Endothelial cell of umbilical vein (primary cell): ENCODE measurements at regions not wholly inside any gene's neighbourhood (a gene's known extent, or its start where the extent isn't known, plus 50 kb on each side); places are given as distances from the start of the nearest gene placed in this dataset.
A peak's percentile ranks its signal among the peaks of the same experiment; 100 is the strongest.

ENCODE experiments used
- BruUV-seq: library from RNA; stranded (reverse); fragments of 400-500 nt; replicated peaks from 2 replicates; lab custom pipeline; 2021; lab: Mats Ljungman, UMichigan
- CTCF ChIA-PET: fragments of 300-600, 350-600 bp; sonication (Branson Sonifier 250); formaldehyde crosslinking; loops from one replicate; lab custom pipeline; 2021; ENCODE audit warnings: antibody characterized with exemption, inconsistent platforms; lab: Charles Lee
- POLR2A ChIA-PET: fragments of 300-600, 350-600 bp; sonication (Branson Sonifier 250); formaldehyde crosslinking; loops from one replicate; lab custom pipeline; 2021; ENCODE audit warnings: antibody characterized with exemption, inconsistent platforms; lab: Charles Lee
- DNase-seq: peaks from one replicate; pipeline ENCODE4 v3.0.0-alpha.2; 2011; ENCODE audit warnings: low read depth, low spot score
- FAIRE-seq: peaks from 2 replicates; lab custom pipeline; 2011; peaks lifted over from hg19 to GRCh38; lab: Jason Lieb, UNC
- H2AFZ ChIP-seq: 2 replicates; pipeline ENCODE4 v1.6.0; 2012; ENCODE audit warnings: low read depth, low read length, control low read depth, inconsistent platforms
- H3K27ac ChIP-seq: 2 replicates; pipeline ENCODE4 v1.5.1; 2011; ENCODE audit warnings: low read depth, mild to moderate bottlenecking, control low read depth, low read length, moderate library complexity; ENCODE audit not compliant: insufficient read depth
- H3K27me3 ChIP-seq, 2 experiments: 2 replicates each; pipeline versions ENCODE4 v1.6.0 to v1.6.1; 2011; ENCODE audit warnings: low read length in 2 of 2, mixed read lengths in 1 of 2; ENCODE audit not compliant: control insufficient read depth in 2 of 2, insufficient read depth in 2 of 2
- H3K36me3 ChIP-seq, 2 experiments: 2 replicates in 1 of 2; 3 replicates in 1 of 2; pipeline ENCODE4 v1.5.1; 2011; ENCODE audit warnings: low read length in 2 of 2, mild to moderate bottlenecking in 1 of 2, moderate library complexity in 1 of 2; ENCODE audit not compliant: control insufficient read depth in 2 of 2, insufficient read depth in 2 of 2; ENCODE audit errors: extremely low read depth in 1 of 2
- H3K4me1 ChIP-seq: 3 replicates; pipeline ENCODE4 v1.5.1; 2011; ENCODE audit warnings: mild to moderate bottlenecking, low read length; ENCODE audit not compliant: control insufficient read depth, insufficient read depth; ENCODE audit errors: extremely low read depth
- H3K4me2 ChIP-seq: 2 replicates; pipeline ENCODE4 v1.6.1; 2011; ENCODE audit warnings: low read length, control low read depth, mixed read lengths; ENCODE audit not compliant: insufficient read depth
- H3K4me3 ChIP-seq, 3 experiments: fragments of 200-600 bp in 1 of 3; sonication (generic), shearing (Covaris generic) in 1 of 3; replicated peaks in 1 of 3; 2 replicates each; pipeline ENCODE4 v1.5.1; 2011 to 2016; ENCODE audit warnings: control low read depth in 3 of 3, low read length in 3 of 3, mild to moderate bottlenecking in 2 of 3, inconsistent platforms in 1 of 3, low read depth in 1 of 3, moderate library complexity in 1 of 3; ENCODE audit not compliant: insufficient read depth in 1 of 3
- H3K79me2 ChIP-seq: 2 replicates; pipeline ENCODE4 v1.6.0; 2012; ENCODE audit warnings: low read length, inconsistent platforms; ENCODE audit not compliant: control insufficient read depth, insufficient read depth
- H3K9ac ChIP-seq: replicated peaks from 2 replicates; pipeline ENCODE3; 2011; ENCODE audit warnings: low read length, control low read depth; ENCODE audit not compliant: insufficient read depth; ENCODE audit errors: extremely low read depth
- H3K9me1 ChIP-seq: replicated peaks from 3 replicates; pipeline ENCODE4 v1.6.0; 2011; ENCODE audit warnings: mild to moderate bottlenecking, low read length; ENCODE audit not compliant: control insufficient read depth, insufficient read depth; ENCODE audit errors: extremely low read depth
- H3K9me3 ChIP-seq: replicated peaks from 2 replicates; pipeline ENCODE4 v1.5.1; 2012; ENCODE audit warnings: low read length, inconsistent platforms; ENCODE audit not compliant: control insufficient read depth, insufficient read depth
- H4K20me1 ChIP-seq: replicated peaks from 2 replicates; pipeline ENCODE3; 2011; ENCODE audit warnings: mild to moderate bottlenecking, low read length; ENCODE audit not compliant: control insufficient read depth, insufficient read depth; ENCODE audit errors: extremely low read depth
- CTCF ChIP-seq, 2 donors: IDR thresholded peaks; 1 replicate in 1 of 2; 2 replicates in 1 of 2; pipeline ENCODE4 v1.5.1; 2011; ENCODE audit warnings: low read length in 2 of 2, mild to moderate bottlenecking in 2 of 2, moderate library complexity in 2 of 2, control low read depth in 1 of 2, inconsistent platforms in 1 of 2, low read depth in 1 of 2; ENCODE audit not compliant: insufficient read depth in 1 of 2; ENCODE audit errors: extremely low read depth in 1 of 2
- EZH2 ChIP-seq: IDR thresholded peaks from 2 replicates; pipeline ENCODE4 v1.6.1; 2012; ENCODE audit warnings: borderline replicate concordance, low read depth, mild to moderate bottlenecking, moderate library complexity, low read length, inconsistent platforms; ENCODE audit not compliant: severe bottlenecking
- FOS ChIP-seq: IDR thresholded peaks from 2 replicates; pipeline ENCODE4 v1.6.1; 2011; ENCODE audit warnings: mild to moderate bottlenecking, low read length, moderate library complexity, borderline replicate concordance; ENCODE audit not compliant: insufficient read depth
- GATA2 ChIP-seq: IDR thresholded peaks from 2 replicates; pipeline ENCODE4 v1.7.0; 2011; ENCODE audit warnings: low read depth, mild to moderate bottlenecking, moderate library complexity, mixed read lengths, low read length; ENCODE audit not compliant: insufficient read length, insufficient read depth
- JUN ChIP-seq: IDR thresholded peaks from 2 replicates; pipeline ENCODE4 v1.6.1; 2011; ENCODE audit warnings: borderline replicate concordance, low read depth; ENCODE audit not compliant: insufficient read length, insufficient read depth
- MAX ChIP-seq: IDR thresholded peaks from 2 replicates; pipeline ENCODE4 v1.6.1; 2011; ENCODE audit not compliant: insufficient read depth, insufficient read length
- MYC ChIP-seq: IDR thresholded peaks from one replicate; pipeline ENCODE4 v1.6.1; 2011; ENCODE audit warnings: mild to moderate bottlenecking, low read depth, low read length
- POLR2A ChIP-seq: IDR thresholded peaks from 2 replicates; pipeline ENCODE4 v1.6.1; 2012; ENCODE audit warnings: low read depth, mild to moderate bottlenecking, control low read depth, low read length
- POLR2AphosphoS5 ChIP-seq: IDR thresholded peaks from 2 replicates; pipeline ENCODE4 v1.6.1; 2012; ENCODE audit warnings: low read depth, mild to moderate bottlenecking, control low read depth, low read length, moderate library complexity; ENCODE audit not compliant: insufficient read depth
- dilution Hi-C: fragments of 300-500 bp; cut with MboI; formaldehyde crosslinking; loops from one replicate; pipeline ENCODE4 v1.15.0; 2019; ENCODE audit warnings: low sequenced_read_pairs; ENCODE audit not compliant: extremely low pct_ligation_motif_present
- intact Hi-C: fragments of 100-400 bp; cut with micrococcal nuclease; formaldehyde crosslinking; loops from one replicate; pipeline ENCODE4 v1.10.0; 2022

- dilution Hi-C loops = no loop called here
- no peak for DNase-seq
- ChIA-PET POLR2A (no interaction called here), CTCF (no interaction called here)
- BruUV-seq = no TSS peak
- Histone ChIP-seq H3K4me2 (no peak overlapping the region), H2AFZ (peak overlapping the region; percentile 27), H3K9me3 (no peaks in the 10 kb centered on the region), H3K4me3 (no peak overlapping the region), H3K27me3 (no peaks in the 10 kb centered on the region), H3K79me2 (no peaks in the 10 kb centered on the region), H3K4me1 (peaks cover 50% of the 10 kb centered on the region), H3K9ac (no peak overlapping the region), H3K27ac (no peak overlapping the region), H4K20me1 (no peaks in the 10 kb centered on the region), H3K36me3 (no peaks in the 10 kb centered on the region), H3K9me1 (no peaks in the 10 kb centered on the region)
- intact Hi-C loops = no loop called here
- FAIRE-seq = no peak
- no peak for TF ChIP-seq CTCF (IDR thresholded peaks at IDR 0.05; ENCODE audit: extremely low read depth in 1 of 2, insufficient read depth in 1 of 2, low read depth in 1 of 2, low read length in 2 of 2)
- TF ChIP-seq EZH2 = no peak
- TF ChIP-seq GATA2 = no peak
- TF ChIP-seq MAX = no peak
- no peak for TF ChIP-seq FOS
- no peak for TF ChIP-seq JUN
- no peak for TF ChIP-seq MYC
- TF ChIP-seq POLR2A = no peak
- TF ChIP-seq POLR2AphosphoS5 = no peak
Observed at GRCh38 chr6:148142821-148143220, 199.8 kb upstream of the SASH1 start.
